IgD-negative memory B cell (primary cell): ENCODE measurements at regions not wholly inside any gene's neighbourhood (a gene's known extent, or its start where the extent isn't known, plus 50 kb on each side); places are given as distances from the start of the nearest gene placed in this dataset.

ENCODE experiments used
- H3K27ac Mint-ChIP-seq, 3 donors: one replicate each; pipeline ENCODE4 v1.8.0; 2020 to 2022; ENCODE audit warnings: mild to moderate bottlenecking in 3 of 3, mixed read lengths in 3 of 3, moderate library complexity in 1 of 3
- H3K27me3 Mint-ChIP-seq: one replicate; pipeline ENCODE4 v1.8.0; 2021; ENCODE audit warnings: mixed read lengths
- H3K36me3 Mint-ChIP-seq: one replicate; pipeline ENCODE4 v1.8.0; 2020; ENCODE audit warnings: mild to moderate bottlenecking, mixed read lengths
- H3K4me1 Mint-ChIP-seq, 3 donors: one replicate each; pipeline ENCODE4 v1.8.0; 2020 to 2022; ENCODE audit warnings: mixed read lengths in 3 of 3, mild to moderate bottlenecking in 1 of 3
- H3K4me3 Mint-ChIP-seq, 4 donors: one replicate each; pipeline ENCODE4 v1.8.0; 2020 to 2022; ENCODE audit warnings: mild to moderate bottlenecking in 4 of 4, mixed read lengths in 4 of 4, moderate library complexity in 3 of 4
- H3K9me3 Mint-ChIP-seq, 3 donors: one replicate each; pipeline ENCODE4 v1.8.0; 2020 to 2021; ENCODE audit warnings: mixed read lengths in 3 of 3, mild to moderate bottlenecking in 1 of 3

DNA sequence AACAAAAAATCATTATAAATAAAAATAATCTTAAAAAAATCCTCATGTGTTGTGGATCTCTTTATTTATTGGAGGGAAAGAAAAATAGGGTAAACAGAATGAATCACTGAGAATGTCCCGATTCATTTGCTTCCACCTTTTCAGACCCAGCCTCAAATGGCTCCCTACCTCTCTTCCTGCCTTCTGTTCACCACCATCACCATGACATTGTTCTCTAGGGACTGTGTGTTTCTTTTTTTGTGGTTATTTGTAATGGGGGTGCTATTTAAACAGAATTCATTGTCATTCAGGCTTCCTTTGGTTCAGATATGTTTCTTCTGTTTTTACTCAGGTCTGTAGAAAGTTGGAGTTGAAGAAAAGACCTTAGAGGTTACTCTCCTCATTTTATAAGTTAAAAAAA lies 198.2 kb downstream of the KIF4B start:
- H3K4me1 Mint-ChIP-seq = peaks cover 0 to 2% (median 0%) of the 10 kb centered on the region in 3 donors
- no peaks in the 10 kb centered on the region for H3K27me3 Mint-ChIP-seq
- peaks cover 0 to 4% (median 2%) of the 10 kb centered on the region in 3 donors for H3K9me3 Mint-ChIP-seq
- no peak overlapping the region for H3K27ac Mint-ChIP-seq
- H3K36me3 Mint-ChIP-seq = no peaks in the 10 kb centered on the region
- no peak overlapping the region for H3K4me3 Mint-ChIP-seq

GRCh38 chr5:155222393-155222792 lies 208.8 kb downstream of the KIF4B start:
- Mint-ChIP-seq H3K4me3 (no peak overlapping the region), H3K27ac (no peak overlapping the region), H3K36me3 (peaks cover 4% of the 10 kb centered on the region), H3K27me3 (no peaks in the 10 kb centered on the region), H3K4me1 (no peaks in the 10 kb centered on the region), H3K9me3 (peaks cover 0 to 2% (median 2%) of the 10 kb centered on the region in 3 donors)

- Mint-ChIP-seq H3K27me3 (peaks cover 4% of the 10 kb centered on the region), H3K4me1 (no peaks in the 10 kb centered on the region), H3K36me3 (peaks cover 4% of the 10 kb centered on the region), H3K27ac (no peak overlapping the region), H3K4me3 (no peak overlapping the region), H3K9me3 (peaks cover 0 to 2% (median 2%) of the 10 kb centered on the region in 3 donors)
Observed at GRCh38 chr5:155229135-155229534, 215.6 kb downstream of the KIF4B start.

DNA sequence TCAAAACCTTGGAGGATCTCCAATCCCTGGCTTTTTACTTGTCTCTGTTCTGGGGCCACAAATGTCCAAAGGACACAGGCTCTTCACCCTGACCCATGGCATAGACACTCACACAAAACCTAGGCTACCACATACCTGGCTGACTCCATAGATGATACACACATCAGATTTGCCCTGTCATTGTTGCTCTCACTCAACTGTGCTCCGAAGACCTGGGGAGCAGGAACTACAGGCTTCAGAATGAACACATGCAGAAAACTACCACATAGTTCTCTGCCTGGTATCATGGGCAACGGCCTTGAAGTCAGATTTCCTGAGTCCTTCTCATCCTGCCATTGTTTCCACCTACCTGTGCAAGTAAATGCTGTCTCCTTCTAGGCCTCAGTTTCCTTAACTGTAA lies 226.2 kb downstream of the KIF4B start:
- Mint-ChIP-seq H3K27me3 (no peaks in the 10 kb centered on the region), H3K9me3 (peaks cover 0 to 22% (median 2%) of the 10 kb centered on the region in 3 donors), H3K36me3 (peaks cover 2% of the 10 kb centered on the region), H3K4me3 (no peak overlapping the region), H3K27ac (no peak overlapping the region), H3K4me1 (no peaks in the 10 kb centered on the region)

DNA sequence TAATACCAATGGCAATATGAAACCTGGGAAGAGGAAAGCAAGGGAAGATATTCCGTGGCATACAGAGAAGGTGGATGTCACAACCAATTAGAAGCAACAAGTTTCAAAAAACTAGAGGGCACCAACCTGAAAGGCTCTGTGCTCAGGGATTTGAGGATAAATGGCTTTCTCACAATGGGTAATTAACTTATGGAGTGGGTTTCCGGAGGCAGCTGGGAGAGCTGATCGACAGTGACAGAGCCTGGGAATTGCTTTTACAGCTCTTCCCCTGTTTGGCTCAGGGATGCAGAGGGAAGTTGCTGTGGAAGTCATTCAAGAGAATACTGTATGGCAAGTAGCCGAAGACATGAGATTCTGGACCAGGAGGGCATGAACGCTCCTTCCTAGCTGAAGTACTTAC lies 237.0 kb downstream of the KIF4B start:
- H3K36me3 Mint-ChIP-seq = no peaks in the 10 kb centered on the region
- no peak overlapping the region for H3K4me3 Mint-ChIP-seq
- no peaks in the 10 kb centered on the region for H3K27me3 Mint-ChIP-seq
- H3K9me3 Mint-ChIP-seq = no peaks in the 10 kb centered on the region
- H3K4me1 Mint-ChIP-seq = no peaks in the 10 kb centered on the region
- no peak overlapping the region for H3K27ac Mint-ChIP-seq

DNA sequence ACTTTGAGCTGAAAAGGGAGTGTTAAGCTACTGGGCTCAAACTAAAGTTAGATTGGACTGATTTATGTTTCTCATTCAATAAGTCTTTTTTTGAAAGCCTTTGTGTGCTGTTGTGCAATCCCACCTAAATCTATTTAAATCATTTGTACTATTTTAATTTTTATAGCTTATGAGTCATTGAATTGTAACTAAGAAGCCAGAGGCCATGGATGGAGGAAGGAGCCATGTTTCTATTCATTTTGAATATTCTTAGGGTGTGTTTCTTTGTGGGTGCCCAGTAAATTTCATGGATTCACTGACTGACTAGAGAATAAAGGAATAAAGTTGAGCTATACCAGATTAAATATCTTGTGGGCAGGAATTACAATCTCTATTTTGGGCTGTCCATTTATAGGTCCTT lies 238.5 kb downstream of the KIF4B start:
- Mint-ChIP-seq H3K27me3 (no peaks in the 10 kb centered on the region), H3K4me1 (no peaks in the 10 kb centered on the region), H3K4me3 (peak overlapping the region in 1 of 4 donors; percentile 47), H3K36me3 (no peaks in the 10 kb centered on the region), H3K27ac (no peak overlapping the region), H3K9me3 (peaks cover 0 to 3% (median 0%) of the 10 kb centered on the region in 3 donors)

GRCh38 chr5:155252717-155253116 lies 239.2 kb downstream of the KIF4B start:
- Mint-ChIP-seq H3K36me3 (no peaks in the 10 kb centered on the region), H3K27me3 (no peaks in the 10 kb centered on the region), H3K4me1 (no peaks in the 10 kb centered on the region), H3K9me3 (peaks cover 0 to 3% (median 0%) of the 10 kb centered on the region in 3 donors), H3K4me3 (no peak overlapping the region), H3K27ac (no peak overlapping the region)

DNA sequence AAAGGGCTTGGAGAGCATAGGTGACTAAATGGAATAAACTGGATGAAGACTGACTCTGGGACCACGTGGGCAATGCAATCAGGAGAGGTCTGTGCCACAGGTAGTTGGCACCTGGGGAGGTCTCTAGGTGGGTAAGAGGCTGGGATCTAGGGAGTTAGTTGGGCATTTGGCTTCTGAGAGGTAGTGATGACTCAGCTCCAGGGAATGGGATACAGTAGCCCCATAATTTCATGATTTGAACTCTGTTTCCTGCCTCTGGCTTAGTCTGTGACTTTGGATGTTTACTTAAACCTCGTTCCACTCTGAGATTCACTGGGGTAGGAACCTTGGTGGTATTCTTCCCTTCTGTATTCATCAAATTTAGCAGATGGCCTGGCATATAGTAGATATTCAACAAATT lies 240.8 kb downstream of the KIF4B start:
- Mint-ChIP-seq H3K36me3 (no peaks in the 10 kb centered on the region), H3K4me3 (no peak overlapping the region), H3K27ac (no peak overlapping the region), H3K9me3 (peaks cover 0 to 3% (median 0%) of the 10 kb centered on the region in 3 donors), H3K27me3 (no peaks in the 10 kb centered on the region), H3K4me1 (no peaks in the 10 kb centered on the region)

DNA sequence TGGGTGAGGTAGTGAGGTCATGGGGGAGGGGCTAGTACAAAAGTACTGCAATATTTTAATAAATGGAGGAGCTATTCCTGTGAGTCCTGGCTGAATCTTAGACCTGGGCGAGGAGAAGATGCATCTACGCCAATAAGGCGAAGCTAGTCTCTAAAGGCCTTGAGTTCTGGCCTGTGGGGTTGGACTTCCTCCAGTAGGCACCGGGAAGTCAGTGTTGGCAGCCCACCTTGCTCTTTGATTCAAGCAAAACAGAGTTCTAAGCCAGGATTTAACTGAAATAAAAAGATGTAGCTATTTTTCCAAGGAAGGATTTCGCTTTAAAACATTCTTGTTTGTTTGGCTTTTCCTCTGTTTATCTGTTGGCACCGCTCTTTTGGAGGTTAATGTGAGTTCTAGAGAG lies 244.6 kb downstream of the KIF4B start:
- H3K4me3 Mint-ChIP-seq = no peak overlapping the region
- no peaks in the 10 kb centered on the region for H3K27me3 Mint-ChIP-seq
- H3K4me1 Mint-ChIP-seq = no peaks in the 10 kb centered on the region
- no peak overlapping the region for H3K27ac Mint-ChIP-seq
- H3K36me3 Mint-ChIP-seq = no peaks in the 10 kb centered on the region
- peaks cover 0 to 4% (median 0%) of the 10 kb centered on the region in 3 donors for H3K9me3 Mint-ChIP-seq

GRCh38 chr5:155259648-155260047 lies 246.1 kb downstream of the KIF4B start:
- peaks cover 0 to 4% (median 0%) of the 10 kb centered on the region in 3 donors for H3K9me3 Mint-ChIP-seq
- H3K4me3 Mint-ChIP-seq = no peak overlapping the region
- H3K27me3 Mint-ChIP-seq = no peaks in the 10 kb centered on the region
- H3K27ac Mint-ChIP-seq = no peak overlapping the region
- no peaks in the 10 kb centered on the region for H3K4me1 Mint-ChIP-seq
- H3K36me3 Mint-ChIP-seq = no peaks in the 10 kb centered on the region

DNA sequence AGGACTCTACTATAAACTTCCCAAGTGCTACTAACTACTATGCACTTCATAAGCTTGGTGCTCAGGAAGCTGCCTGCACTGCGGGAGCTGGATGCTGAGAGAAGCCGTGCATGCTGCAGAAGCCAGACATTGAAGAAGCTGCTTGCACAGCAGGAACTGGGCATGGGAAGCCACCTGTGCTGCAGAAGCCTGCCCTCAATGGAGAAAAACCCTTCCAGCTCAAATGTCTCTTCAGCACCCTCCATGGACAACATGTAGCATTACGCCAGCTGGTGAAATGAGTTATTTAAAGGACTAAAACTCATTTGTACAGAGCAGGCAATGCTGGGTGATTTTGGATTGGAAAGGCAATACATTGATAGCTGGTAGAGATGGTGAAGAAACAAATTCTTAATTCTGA lies 247.2 kb downstream of the KIF4B start:
- H3K27ac Mint-ChIP-seq = no peak overlapping the region
- no peak overlapping the region for H3K4me3 Mint-ChIP-seq
- no peaks in the 10 kb centered on the region for H3K4me1 Mint-ChIP-seq
- H3K27me3 Mint-ChIP-seq = no peaks in the 10 kb centered on the region
- H3K9me3 Mint-ChIP-seq = peaks cover 0 to 4% (median 0%) of the 10 kb centered on the region in 3 donors
- H3K36me3 Mint-ChIP-seq = no peaks in the 10 kb centered on the region

GRCh38 chr5:155263381-155263780 lies 249.8 kb downstream of the KIF4B start:
- Mint-ChIP-seq H3K9me3 (peaks cover 0 to 2% (median 0%) of the 10 kb centered on the region in 3 donors), H3K4me1 (no peaks in the 10 kb centered on the region), H3K36me3 (no peaks in the 10 kb centered on the region), H3K27me3 (no peaks in the 10 kb centered on the region), H3K4me3 (no peak overlapping the region), H3K27ac (no peak overlapping the region)

DNA sequence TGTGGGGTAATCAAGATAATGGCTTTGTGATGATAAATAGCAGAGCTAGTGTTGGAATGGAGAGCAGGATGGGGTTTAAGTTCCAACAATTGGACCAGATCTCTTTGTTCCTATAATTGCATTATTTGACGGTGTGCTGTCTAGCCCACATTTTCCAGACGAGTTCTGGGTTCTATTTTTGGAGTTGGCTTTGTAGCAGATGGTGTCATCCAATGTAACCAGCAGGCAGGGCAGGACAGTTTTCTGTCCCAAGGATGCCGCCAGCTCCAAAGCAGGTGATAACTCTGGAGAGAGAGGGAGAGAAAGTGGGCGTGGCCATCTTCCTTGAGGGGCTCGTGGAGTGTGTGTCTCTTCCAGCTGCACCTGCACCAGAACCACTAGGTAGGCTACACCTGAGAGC lies 251.3 kb downstream of the KIF4B start:
- H3K27me3 Mint-ChIP-seq = no peaks in the 10 kb centered on the region
- H3K4me1 Mint-ChIP-seq = no peaks in the 10 kb centered on the region
- no peaks in the 10 kb centered on the region for H3K36me3 Mint-ChIP-seq
- H3K27ac Mint-ChIP-seq = peak overlapping the region in 1 of 3 donors; percentile 9
- H3K9me3 Mint-ChIP-seq = peaks cover 0 to 2% (median 0%) of the 10 kb centered on the region in 3 donors
- H3K4me3 Mint-ChIP-seq = no peak overlapping the region

DNA sequence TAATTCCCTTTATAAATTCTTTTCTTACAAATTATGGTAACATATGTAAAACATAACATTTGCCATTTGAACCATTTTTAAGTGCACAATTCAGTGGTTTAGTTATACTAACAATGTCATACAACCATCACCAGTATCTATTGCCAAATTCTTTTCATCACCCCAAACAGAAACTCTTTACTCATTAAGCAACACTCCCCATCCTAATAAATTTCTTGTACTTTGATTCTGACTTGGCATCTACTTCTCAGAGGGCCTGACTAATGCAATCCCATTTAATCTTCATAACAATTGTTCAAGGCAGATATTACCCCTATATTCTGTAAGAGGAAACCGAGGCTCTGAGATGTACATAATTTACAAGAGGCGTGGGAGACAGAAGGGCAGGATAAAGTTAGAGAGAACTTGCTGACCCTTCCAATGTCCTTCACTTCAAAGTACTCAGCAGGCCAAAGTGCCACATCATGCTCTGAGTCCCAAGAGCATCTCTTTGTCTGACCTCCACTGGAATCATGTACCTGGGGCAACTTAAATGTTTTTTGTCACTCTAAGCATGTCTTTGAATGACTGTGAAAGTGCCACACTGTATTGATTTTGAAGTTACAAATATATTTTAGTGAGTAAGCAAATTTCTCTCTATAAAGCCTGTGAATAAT lies 255.3 kb downstream of the KIF4B start:
- H3K9me3 Mint-ChIP-seq = no peaks in the 10 kb centered on the region
- H3K27ac Mint-ChIP-seq = no peak overlapping the region
- H3K27me3 Mint-ChIP-seq = peaks cover 6% of the 10 kb centered on the region
- no peak overlapping the region for H3K4me3 Mint-ChIP-seq
- no peaks in the 10 kb centered on the region for H3K4me1 Mint-ChIP-seq
- H3K36me3 Mint-ChIP-seq = no peaks in the 10 kb centered on the region

DNA sequence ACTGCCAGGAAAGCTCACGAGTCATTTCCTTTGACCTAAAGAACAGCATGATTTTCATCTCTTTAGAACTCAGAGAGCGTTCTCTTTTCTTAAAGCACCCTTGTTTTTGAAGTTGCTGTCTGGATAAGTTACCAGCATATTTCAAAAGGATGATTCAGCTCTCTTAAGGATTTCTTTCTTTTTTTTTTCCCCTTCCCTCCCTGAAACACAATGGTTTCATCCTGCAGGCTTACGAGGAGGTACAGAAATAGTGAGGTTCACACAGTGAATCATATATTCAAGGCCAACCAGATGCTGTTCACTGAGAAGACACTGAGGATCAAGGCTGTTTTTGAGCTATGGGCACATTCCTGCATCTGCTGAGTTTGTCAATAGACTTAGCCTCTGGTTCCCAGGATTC lies 257.2 kb downstream of the KIF4B start:
- H3K36me3 Mint-ChIP-seq = no peaks in the 10 kb centered on the region
- no peak overlapping the region for H3K4me3 Mint-ChIP-seq
- peaks cover 6% of the 10 kb centered on the region for H3K27me3 Mint-ChIP-seq
- H3K9me3 Mint-ChIP-seq = peaks cover 0 to 2% (median 0%) of the 10 kb centered on the region in 3 donors
- H3K27ac Mint-ChIP-seq = no peak overlapping the region
- H3K4me1 Mint-ChIP-seq = no peaks in the 10 kb centered on the region

- no peak overlapping the region for H3K4me3 Mint-ChIP-seq
Observed at GRCh38 chr5:155274484-155274883, 260.9 kb downstream of the KIF4B start.

More at GRCh38 chr5:155274484-155274883, 260.9 kb downstream of the KIF4B start:
- Mint-ChIP-seq H3K36me3 (no peaks in the 10 kb centered on the region), H3K4me1 (no peaks in the 10 kb centered on the region), H3K27me3 (peaks cover 6% of the 10 kb centered on the region), H3K9me3 (peaks cover 0 to 2% (median 0%) of the 10 kb centered on the region in 3 donors), H3K27ac (no peak overlapping the region)
